Inflammatory macrophage treated with lipopolysaccharide for 1 hour (primary cell): ENCODE measurements at regions not wholly inside any gene's neighbourhood (a gene's known extent, or its start where the extent isn't known, plus 50 kb on each side); places are given as distances from the start of the nearest gene placed in this dataset.

Experiments
- DNase-seq, 2 donors: peaks; one replicate each; pipeline ENCODE4 v3.0.0-alpha.2; 2020 to 2022

GRCh38 chrX:85517994-85518718 lies 138.7 kb upstream of the POF1B start:
- DNase-seq: no peak

- no peak for DNase-seq
Measured at GRCh38 chrX:85516131-85516530, 136.7 kb upstream of the POF1B start.

- DNase-seq: no peak
Measured at GRCh38 chrX:85506871-85507270, 127.4 kb upstream of the POF1B start.

GRCh38 chrX:85505801-85506200 lies 126.3 kb upstream of the POF1B start:
- no peak for DNase-seq

- no peak for DNase-seq
Measured at GRCh38 chrX:85504381-85504780, 124.9 kb upstream of the POF1B start.

GRCh38 chrX:85503258-85504158 lies 124.0 kb upstream of the POF1B start:
- DNase-seq: no peak

GRCh38 chrX:85501349-85501748 lies 121.9 kb upstream of the POF1B start:
- no peak for DNase-seq

- DNase-seq: no peak
Measured at GRCh38 chrX:85499400-85499799, 119.9 kb upstream of the POF1B start.

GRCh38 chrX:85493821-85494220 lies 114.4 kb upstream of the POF1B start:
- no peak for DNase-seq

GRCh38 chrX:85454295-85454694 lies 74.8 kb upstream of the POF1B start:
- DNase-seq: no peak

GRCh38 chrX:85444613-85445012 lies 65.1 kb upstream of the POF1B start:
- DNase-seq: no peak
